Panc1 (cell line): ENCODE measurements at regions not wholly inside any gene's neighbourhood (a gene's known extent, or its start where the extent isn't known, plus 50 kb on each side); places are given as distances from the start of the nearest gene placed in this dataset.

Source experiments
- ATAC-seq: fragments of 200-7000 bp; cut with Tn5 transposase; 2 replicates; pipeline ENCODE4 v1.9.1; 2020; ENCODE audit warnings: mild to moderate bottlenecking, moderate library complexity
- BruUV-seq: library from RNA; stranded (reverse); fragments of 400-500 nt; replicated peaks from 2 replicates; lab custom pipeline; 2021; lab: Mats Ljungman, UMichigan
- CTCF ChIA-PET: fragments of 300-600 bp; sonication (Branson Sonifier 250); formaldehyde crosslinking; loops from one replicate; lab custom pipeline; 2022; ENCODE audit warnings: antibody characterized with exemption; lab: Charles Lee
- POLR2A ChIA-PET: fragments of 300-600 bp; sonication (Branson Sonifier 250); formaldehyde crosslinking; loops from one replicate; lab custom pipeline; 2022; ENCODE audit warnings: antibody characterized with exemption; lab: Charles Lee
- DNase-seq: peaks from one replicate; pipeline ENCODE4 v3.0.0-alpha.2; 2010; ENCODE audit warnings: low read depth, low spot score
- H3K27ac ChIP-seq: 2 replicates; pipeline ENCODE4 v1.5.1; 2011; ENCODE audit warnings: mild to moderate bottlenecking, low read length, inconsistent platforms
- H3K27me3 ChIP-seq: fragments of 200-500 bp; sonication (Bioruptor generic); 2 replicates; pipeline ENCODE4 v1.6.0; 2014; ENCODE audit warnings: low read length, inconsistent platforms; ENCODE audit not compliant: control insufficient read depth, insufficient read depth
- H3K36me3 ChIP-seq: fragments of 200-500 bp; sonication (Bioruptor generic); 2 replicates; pipeline ENCODE4 v1.5.1; 2014; ENCODE audit warnings: inconsistent platforms, mild to moderate bottlenecking, low read length, moderate library complexity; ENCODE audit not compliant: control insufficient read depth, insufficient read depth
- H3K4me1 ChIP-seq: 2 replicates; pipeline ENCODE4 v1.5.1; 2011; ENCODE audit warnings: inconsistent platforms, mild to moderate bottlenecking, low read length, moderate library complexity; ENCODE audit not compliant: control insufficient read depth, insufficient read depth
- H3K4me3 ChIP-seq, 2 experiments: 2 replicates each; pipeline ENCODE4 v1.5.1; 2011 to 2012; ENCODE audit warnings: low read depth in 2 of 2, low read length in 2 of 2, mild to moderate bottlenecking in 2 of 2, inconsistent platforms in 1 of 2, moderate library complexity in 1 of 2
- H3K9me3 ChIP-seq: fragments of 200-500 bp; sonication (Bioruptor generic); 2 replicates; pipeline ENCODE4 v1.5.1; 2014; ENCODE audit warnings: low read depth, mild to moderate bottlenecking, inconsistent platforms, low read length, moderate library complexity; ENCODE audit not compliant: control insufficient read depth, insufficient read depth
- CTCF ChIP-seq: fragments of 450-650 bp; IDR thresholded peaks from 2 replicates; pipeline ENCODE4 v1.5.1; 2017; ENCODE audit warnings: mild to moderate bottlenecking
- REST ChIP-seq, 2 experiments: IDR thresholded peaks; 2 replicates each; pipeline ENCODE4 v1.6.1; 2011 to 2012; ENCODE audit warnings: low read depth in 2 of 2, control low read depth in 1 of 2, low read length in 1 of 2, mild to moderate bottlenecking in 1 of 2, moderate library complexity in 1 of 2; ENCODE audit not compliant: insufficient read depth in 1 of 2
- TCF7L2 ChIP-seq: IDR thresholded peaks from 2 replicates; pipeline ENCODE4 v1.6.1; 2011; ENCODE audit warnings: mild to moderate bottlenecking, low read depth, low read length, inconsistent platforms
- in situ Hi-C: cut with HindIII; loops from 2 replicates; pipeline ENCODE4 v1.10.0; 2016; ENCODE audit warnings: low sequenced_read_pairs, low pct_unique_long_range_greater_than_20kb
- intact Hi-C: fragments of 100-400 bp; cut with micrococcal nuclease; formaldehyde crosslinking; loops from one replicate; pipeline ENCODE4 v1.10.0; 2022; ENCODE audit not compliant: unreplicated experiment

- no peaks in the 10 kb centered on the region for H3K9me3 ChIP-seq
- intact Hi-C loops = no loop called here
- no TSS peak for BruUV-seq
- H3K27ac ChIP-seq = no peak overlapping the region
- in situ Hi-C loops = no loop called here
- ATAC-seq (no peak), DNase-seq (no peak)
- no peaks in the 10 kb centered on the region for H3K27me3 ChIP-seq
- no peaks in the 10 kb centered on the region for H3K36me3 ChIP-seq
- ChIA-PET CTCF (no interaction called here), POLR2A (no interaction called here)
- H3K4me1 ChIP-seq = no peaks in the 10 kb centered on the region
- TF ChIP-seq CTCF = no peak
- no peak for TF ChIP-seq REST (IDR thresholded peaks at IDR 0.05; ENCODE audit: insufficient read depth in 1 of 2, low read depth in 2 of 2, low read length in 1 of 2)
- TF ChIP-seq TCF7L2 = no peak
- H3K4me3 ChIP-seq = no peak overlapping the region
Observed at GRCh38 chr4:166682200-166682599, 552.1 kb downstream of the SPOCK3 start.
